GM21723 (cell line): ENCODE measurements at regions not wholly inside any gene's neighbourhood (a gene's known extent, or its start where the extent isn't known, plus 50 kb on each side); places are given as distances from the start of the nearest gene placed in this dataset.

Experiments
- ATAC-seq: cut with Tn5 transposase; IDR thresholded peaks from one replicate; pipeline ENCODE4 v1.9.1; 2021; ENCODE audit warnings: mild to moderate bottlenecking, moderate library complexity; ENCODE audit not compliant: unreplicated experiment

- ATAC-seq, result no peak
Observed at GRCh38 chr5:10077791-10078545, 171.7 kb downstream of the ATPSCKMT start.

- ATAC-seq, result no peak
Observed at GRCh38 chr5:10073441-10074104, 176.1 kb downstream of the ATPSCKMT start.

- ATAC-seq, result no peak
Observed at GRCh38 chr5:10069637-10070313, 179.9 kb downstream of the ATPSCKMT start.

GRCh38 chr5:10065428-10066000 lies 184.2 kb downstream of the ATPSCKMT start:
- no peak for ATAC-seq

GRCh38 chr5:10064546-10065195 lies 185.0 kb downstream of the ATPSCKMT start:
- ATAC-seq, result no peak

- ATAC-seq, result no peak
Observed at GRCh38 chr5:10063997-10064396, 185.7 kb downstream of the ATPSCKMT start.

- no peak for ATAC-seq
Observed at GRCh38 chr5:10059980-10060379, 189.7 kb downstream of the ATPSCKMT start.

- no peak for ATAC-seq
Observed at GRCh38 chr5:10059556-10059955, 190.1 kb downstream of the ATPSCKMT start.

- ATAC-seq, result no peak
Observed at GRCh38 chr5:10057356-10057755, 192.3 kb downstream of the ATPSCKMT start.

GRCh38 chr5:10056228-10056760 lies 193.4 kb downstream of the ATPSCKMT start:
- ATAC-seq, result no peak

- ATAC-seq, result no peak
Observed at GRCh38 chr5:10049858-10050455, 199.7 kb downstream of the ATPSCKMT start.

GRCh38 chr5:10046676-10047075 lies 203.0 kb downstream of the ATPSCKMT start:
- no peak for ATAC-seq

GRCh38 chr5:10045376-10045775 lies 204.3 kb downstream of the ATPSCKMT start:
- ATAC-seq, result no peak

- ATAC-seq, result no peak
Observed at GRCh38 chr5:10036136-10036815, 213.4 kb downstream of the ATPSCKMT start.

- no peak for ATAC-seq
Observed at GRCh38 chr5:10034001-10034400, 215.7 kb downstream of the ATPSCKMT start.

GRCh38 chr5:10031817-10032216 lies 217.9 kb downstream of the ATPSCKMT start:
- no peak for ATAC-seq

GRCh38 chr5:10030219-10030831 lies 219.4 kb downstream of the ATPSCKMT start:
- no peak for ATAC-seq

GRCh38 chr5:10023494-10023893 lies 226.2 kb downstream of the ATPSCKMT start:
- ATAC-seq, result no peak

- ATAC-seq, result no peak
Observed at GRCh38 chr5:10021248-10021647, 228.4 kb downstream of the ATPSCKMT start.
